OCI-LY1 (cell line): ENCODE measurements at regions not wholly inside any gene's neighbourhood (a gene's known extent, or its start where the extent isn't known, plus 50 kb on each side); places are given as distances from the start of the nearest gene placed in this dataset.

ENCODE experiments used
- H2AFZ ChIP-seq: fragments of 200-600 bp; sonication (generic), shearing (Covaris generic); 2 replicates; pipeline ENCODE4 v1.6.0; 2014; ENCODE audit warnings: antibody characterized with exemption, mild to moderate bottlenecking, low read length
- H3F3A ChIP-seq: fragments of 200-600 bp; sonication (generic), shearing (Covaris generic); 2 replicates; pipeline ENCODE4 v1.6.0; 2014; ENCODE audit warnings: mild to moderate bottlenecking, antibody characterized with exemption, low read length, moderate library complexity; ENCODE audit not compliant: insufficient read depth
- H3K27ac ChIP-seq: fragments of 200-600 bp; sonication (generic); 2 replicates; pipeline ENCODE4 v1.5.1; 2014; ENCODE audit warnings: low read length, mixed run types, mild to moderate bottlenecking, low read depth; ENCODE audit not compliant: poor library complexity, severe bottlenecking
- H3K27me3 ChIP-seq: fragments of 200-600 bp; sonication (generic); 2 replicates; pipeline ENCODE4 v1.6.0; 2014; ENCODE audit warnings: antibody characterized with exemption, mild to moderate bottlenecking, low read length, moderate library complexity; ENCODE audit not compliant: insufficient read depth
- H3K36me3 ChIP-seq: fragments of 200-600 bp; sonication (generic); 2 replicates; pipeline ENCODE4 v1.6.1; 2014; ENCODE audit warnings: mild to moderate bottlenecking, antibody characterized with exemption, low read length, moderate library complexity, mixed read lengths; ENCODE audit not compliant: insufficient read depth
- H3K4me1 ChIP-seq: fragments of 200-600 bp; sonication (generic); 2 replicates; pipeline ENCODE4 v1.5.1; 2014; ENCODE audit warnings: mild to moderate bottlenecking, low read length, moderate library complexity; ENCODE audit not compliant: insufficient read depth, severe bottlenecking
- H3K4me2 ChIP-seq: fragments of 200-600 bp; sonication (generic), shearing (Covaris generic); 2 replicates; pipeline ENCODE4 v1.6.1; 2014; ENCODE audit warnings: low read length
- H3K4me3 ChIP-seq: fragments of 200-600 bp; sonication (generic); 2 replicates; pipeline ENCODE4 v1.5.1; 2014; ENCODE audit warnings: low read length, low read depth, mild to moderate bottlenecking, mixed read lengths; ENCODE audit not compliant: poor library complexity, severe bottlenecking
- H3K79me2 ChIP-seq: fragments of 200-600 bp; shearing (Covaris generic); 2 replicates; pipeline ENCODE4 v1.6.1; 2016; ENCODE audit warnings: mixed run types, low read length, mixed read lengths; ENCODE audit not compliant: insufficient read depth
- H3K9ac ChIP-seq: fragments of 200-600 bp; sonication (generic), shearing (Covaris generic); 2 replicates; pipeline ENCODE4 v1.6.1; 2014; ENCODE audit warnings: mild to moderate bottlenecking, low read length, mixed read lengths
- H3K9me2 ChIP-seq: fragments of 200-600 bp; sonication (generic), shearing (Covaris generic); 2 replicates; pipeline ENCODE4 v1.6.1; 2014; ENCODE audit warnings: low read depth, mild to moderate bottlenecking, low read length, mixed read lengths
- H3K9me3 ChIP-seq: fragments of 200-600 bp; shearing (Covaris generic); 2 replicates; pipeline ENCODE4 v1.6.1; 2014; ENCODE audit warnings: low read length, mixed read lengths
- H4K20me1 ChIP-seq: fragments of 200-600 bp; sonication (generic), shearing (Covaris generic); 2 replicates; pipeline ENCODE4 v1.6.0; 2016; ENCODE audit warnings: mild to moderate bottlenecking, low read length; ENCODE audit not compliant: insufficient read depth
- EZH2 ChIP-seq: fragments of 200-600 bp; sonication (generic), shearing (Covaris generic); IDR thresholded peaks from 2 replicates; pipeline ENCODE4 v1.8.0; 2017; ENCODE audit warnings: borderline replicate concordance, mixed run types, mild to moderate bottlenecking, antibody characterized with exemption, low read length, moderate library complexity, mixed read lengths
- TF ChIP-seq, protein P1 (sequence below): fragments of 200-600 bp; sonication (generic), shearing (Covaris generic); IDR thresholded peaks from 2 replicates; pipeline ENCODE4 v1.5.1; 2017; ENCODE audit warnings: mild to moderate bottlenecking, antibody characterized with exemption, low read length, moderate library complexity, mixed read lengths

DNA sequence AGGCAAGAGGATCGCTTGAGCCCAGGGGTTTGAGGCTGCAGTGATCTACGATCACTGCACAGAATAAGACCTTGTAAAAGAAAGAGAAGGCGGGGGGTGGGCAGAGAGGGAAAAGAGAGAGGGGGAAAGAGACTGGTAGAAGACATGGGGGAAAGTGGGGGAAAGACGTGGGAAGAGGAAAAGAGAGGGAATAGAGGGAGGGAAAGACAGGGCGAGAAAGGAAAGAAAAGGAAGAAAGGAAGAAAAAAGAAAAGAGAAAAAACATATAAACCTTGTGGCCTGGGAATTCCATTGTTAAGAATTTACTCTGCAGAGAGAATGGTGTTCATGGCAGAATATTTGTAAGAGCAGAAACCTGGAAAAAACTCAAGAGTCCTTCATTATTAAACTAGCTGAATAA lies 120.4 kb downstream of the RMI2 start:
- Histone ChIP-seq H3K9ac (no peak overlapping the region), H3K27me3 (peaks cover 6% of the 10 kb centered on the region; the same call in 1 of the 2 replicates), H3K9me2 (no peaks in the 10 kb centered on the region), H4K20me1 (no peaks in the 10 kb centered on the region), H3K36me3 (no peaks in the 10 kb centered on the region), H3K27ac (no peak overlapping the region), H3K9me3 (no peaks in the 10 kb centered on the region), H3K4me2 (no peak overlapping the region), H3K4me1 (no peaks in the 10 kb centered on the region), H3K79me2 (no peaks in the 10 kb centered on the region), H2AFZ (no peak overlapping the region), H3F3A (no peaks in the 10 kb centered on the region), H3K4me3 (no peak overlapping the region)
- TF ChIP-seq, protein P1, sequence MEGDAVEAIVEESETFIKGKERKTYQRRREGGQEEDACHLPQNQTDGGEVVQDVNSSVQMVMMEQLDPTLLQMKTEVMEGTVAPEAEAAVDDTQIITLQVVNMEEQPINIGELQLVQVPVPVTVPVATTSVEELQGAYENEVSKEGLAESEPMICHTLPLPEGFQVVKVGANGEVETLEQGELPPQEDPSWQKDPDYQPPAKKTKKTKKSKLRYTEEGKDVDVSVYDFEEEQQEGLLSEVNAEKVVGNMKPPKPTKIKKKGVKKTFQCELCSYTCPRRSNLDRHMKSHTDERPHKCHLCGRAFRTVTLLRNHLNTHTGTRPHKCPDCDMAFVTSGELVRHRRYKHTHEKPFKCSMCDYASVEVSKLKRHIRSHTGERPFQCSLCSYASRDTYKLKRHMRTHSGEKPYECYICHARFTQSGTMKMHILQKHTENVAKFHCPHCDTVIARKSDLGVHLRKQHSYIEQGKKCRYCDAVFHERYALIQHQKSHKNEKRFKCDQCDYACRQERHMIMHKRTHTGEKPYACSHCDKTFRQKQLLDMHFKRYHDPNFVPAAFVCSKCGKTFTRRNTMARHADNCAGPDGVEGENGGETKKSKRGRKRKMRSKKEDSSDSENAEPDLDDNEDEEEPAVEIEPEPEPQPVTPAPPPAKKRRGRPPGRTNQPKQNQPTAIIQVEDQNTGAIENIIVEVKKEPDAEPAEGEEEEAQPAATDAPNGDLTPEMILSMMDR = no peak
- TF ChIP-seq EZH2 = no peak

DNA sequence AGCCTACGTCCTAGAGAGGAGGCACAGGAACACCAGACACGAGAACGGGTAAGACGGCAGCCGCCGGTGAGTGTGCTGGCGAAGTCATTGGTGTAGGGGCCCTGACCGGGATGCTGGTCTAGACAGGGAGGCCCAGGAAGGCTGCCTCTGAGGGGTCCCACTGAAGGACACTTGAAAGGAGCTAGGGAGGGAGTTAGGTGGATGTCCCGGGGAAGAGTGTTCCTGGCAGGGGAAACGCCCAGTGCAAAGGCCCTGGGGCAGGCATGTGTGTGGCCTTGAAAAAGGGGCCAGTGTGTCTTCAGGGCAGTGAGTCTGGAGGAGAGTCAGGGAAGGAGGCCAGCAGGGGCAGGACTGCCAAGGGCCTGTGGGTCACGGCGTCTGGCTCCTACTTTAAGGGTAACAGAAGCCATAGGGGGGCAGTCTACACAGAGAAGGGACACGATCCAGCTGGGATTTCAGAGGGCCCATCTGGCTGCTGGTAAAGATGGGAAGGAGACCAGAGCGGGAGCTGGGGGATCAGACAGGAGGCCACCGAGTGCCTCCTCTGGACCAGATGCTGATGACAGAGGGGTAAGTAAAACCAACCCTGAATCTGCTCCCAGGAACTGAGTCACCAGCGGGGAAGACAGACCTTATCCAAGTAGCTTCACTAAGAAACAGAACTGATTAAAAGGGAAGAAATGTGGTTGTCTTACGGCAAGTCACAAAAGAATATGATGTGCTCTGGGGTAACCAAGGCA lies 115.9 kb downstream of the LITAF start:
- peaks cover 10% of the 10 kb centered on the region for H3K4me1 ChIP-seq

DNA sequence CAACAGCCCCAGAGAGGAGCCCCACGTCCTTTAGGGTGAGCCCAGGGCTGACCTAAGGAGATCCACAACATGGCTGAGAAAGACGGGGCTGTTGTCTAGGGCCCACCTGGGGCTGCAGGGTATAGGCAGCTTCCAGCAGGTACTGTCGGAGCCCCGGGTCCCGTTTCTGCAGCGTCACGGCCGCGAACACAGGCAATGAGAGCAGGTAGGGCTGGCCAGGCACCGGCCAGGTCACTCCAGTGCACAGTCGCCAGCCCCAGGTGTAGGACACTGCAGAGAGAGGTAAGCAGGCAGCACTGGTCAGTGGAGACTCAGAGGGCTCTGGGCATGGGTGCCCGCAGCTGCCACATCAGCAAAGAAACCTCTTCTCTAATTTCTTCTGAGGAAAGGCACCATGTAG lies 115.2 kb downstream of the LITAF start:
- no peaks in the 10 kb centered on the region for H3K27me3 ChIP-seq
- H4K20me1 ChIP-seq = no peaks in the 10 kb centered on the region
- no peak overlapping the region for H3K9ac ChIP-seq
- H3K9me2 ChIP-seq = no peaks in the 10 kb centered on the region
- H3F3A ChIP-seq = no peaks in the 10 kb centered on the region
- H3K27ac ChIP-seq = no peak overlapping the region
- H2AFZ ChIP-seq = no peak overlapping the region
- H3K79me2 ChIP-seq = no peaks in the 10 kb centered on the region
- no peak for TF ChIP-seq EZH2
- TF ChIP-seq, protein P1 = no peak
- no peaks in the 10 kb centered on the region for H3K9me3 ChIP-seq
- H3K36me3 ChIP-seq = no peaks in the 10 kb centered on the region
- H3K4me2 ChIP-seq = no peak overlapping the region
- H3K4me1 ChIP-seq = peaks cover 10% of the 10 kb centered on the region
- H3K4me3 ChIP-seq = no peak overlapping the region

More for the DNA sequence above, 115.9 kb downstream of the LITAF start:
- Histone ChIP-seq H3K4me3 (no peak overlapping the region), H3F3A (no peaks in the 10 kb centered on the region), H3K36me3 (no peaks in the 10 kb centered on the region), H3K27me3 (no peaks in the 10 kb centered on the region), H4K20me1 (no peaks in the 10 kb centered on the region), H2AFZ (no peak overlapping the region), H3K9me2 (no peaks in the 10 kb centered on the region), H3K9me3 (no peaks in the 10 kb centered on the region), H3K4me2 (no peak overlapping the region), H3K9ac (no peak overlapping the region), H3K27ac (no peak overlapping the region), H3K79me2 (no peaks in the 10 kb centered on the region)
- no peak for TF ChIP-seq EZH2
- TF ChIP-seq, protein P1 = no peak
